KMS-11 (cell line): ENCODE measurements at regions not wholly inside any gene's neighbourhood (a gene's known extent, or its start where the extent isn't known, plus 50 kb on each side); places are given as distances from the start of the nearest gene placed in this dataset.

Experiments used
- H2AFZ ChIP-seq: fragments of 200-600 bp; sonication (generic); 2 replicates; pipeline ENCODE4 v1.6.1; 2016; ENCODE audit warnings: antibody characterized with exemption, mixed run types, low read depth
- H3K27ac ChIP-seq: fragments of 200-600 bp; sonication (generic); 2 replicates; pipeline ENCODE4 v1.6.1; 2016; ENCODE audit warnings: mild to moderate bottlenecking, mixed run types
- H3K27me3 ChIP-seq: fragments of 200-600 bp; sonication (generic); 2 replicates; pipeline ENCODE4 v1.6.1; 2017; ENCODE audit warnings: mild to moderate bottlenecking, low read depth, mixed run types, moderate library complexity; ENCODE audit not compliant: insufficient read depth
- H3K36me3 ChIP-seq: fragments of 200-600 bp; sonication (generic); 2 replicates; pipeline ENCODE4 v1.6.1; 2017; ENCODE audit warnings: mild to moderate bottlenecking, mixed run types; ENCODE audit not compliant: insufficient read depth
- H3K4me1 ChIP-seq: fragments of 200-600 bp; sonication (generic); 2 replicates; pipeline ENCODE4 v1.6.1; 2016; ENCODE audit warnings: mild to moderate bottlenecking, low read depth, mixed run types; ENCODE audit not compliant: poor library complexity, severe bottlenecking
- H3K4me2 ChIP-seq: fragments of 200-600 bp; sonication (generic); 2 replicates; pipeline ENCODE4 v1.7.0; 2016; ENCODE audit warnings: mild to moderate bottlenecking, mixed run types
- H3K4me3 ChIP-seq: fragments of 200-600 bp; sonication (generic); IDR thresholded peaks from 2 replicates; pipeline ENCODE4 v1.6.1; 2017; ENCODE audit warnings: low read depth, low read length, mixed read lengths; ENCODE audit not compliant: insufficient read depth
- H3K79me2 ChIP-seq: fragments of 200-600 bp; sonication (generic); 2 replicates; pipeline ENCODE4 v1.6.1; 2016; ENCODE audit warnings: low read depth, mixed run types; ENCODE audit not compliant: insufficient read depth
- H3K9ac ChIP-seq: fragments of 200-600 bp; sonication (generic); 2 replicates; pipeline ENCODE4 v1.6.1; 2016; ENCODE audit warnings: mild to moderate bottlenecking, mixed run types
- H4K20me1 ChIP-seq: fragments of 200-600 bp; sonication (generic); 2 replicates; pipeline ENCODE4 v1.6.1; 2016; ENCODE audit warnings: mild to moderate bottlenecking, mixed run types; ENCODE audit not compliant: insufficient read depth
- TF ChIP-seq, protein P1 (sequence below): fragments of 200-600 bp; sonication (generic); conservative IDR thresholded peaks from 2 replicates; pipeline ENCODE4 v1.6.1; 2017; ENCODE audit warnings: low read depth, mild to moderate bottlenecking, antibody characterized with exemption, low read length, moderate library complexity, mixed read lengths

DNA sequence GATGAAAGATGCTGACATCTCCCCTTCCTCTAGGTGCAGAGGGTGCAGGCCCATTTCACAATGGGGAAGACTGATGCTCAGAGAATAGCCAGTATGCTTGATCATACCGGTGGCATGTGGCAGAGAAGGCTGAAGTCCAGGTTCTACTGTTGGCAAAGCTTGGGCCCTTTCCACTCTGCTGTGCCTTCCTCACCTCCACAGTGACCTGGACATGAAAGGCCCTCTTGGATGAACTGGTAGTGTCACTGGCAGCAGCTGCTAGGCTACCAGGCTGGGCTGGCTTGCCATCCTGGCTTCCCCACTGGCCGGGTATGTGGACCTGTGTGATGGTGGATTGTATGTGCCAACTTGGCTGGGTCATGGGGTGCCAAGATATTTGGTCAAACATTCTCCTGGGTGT lies 92.0 kb downstream of the GADD45G start:
- Histone ChIP-seq H3K36me3 (no peaks in the 10 kb centered on the region), H3K4me3 (no peak overlapping the region), H3K9ac (no peak overlapping the region), H3K27me3 (no peaks in the 10 kb centered on the region), H3K4me2 (no peak overlapping the region), H2AFZ (no peak overlapping the region), H3K79me2 (no peaks in the 10 kb centered on the region), H3K4me1 (peaks cover 17% of the 10 kb centered on the region), H3K27ac (no peak overlapping the region), H4K20me1 (no peaks in the 10 kb centered on the region)
- TF ChIP-seq, protein P1, sequence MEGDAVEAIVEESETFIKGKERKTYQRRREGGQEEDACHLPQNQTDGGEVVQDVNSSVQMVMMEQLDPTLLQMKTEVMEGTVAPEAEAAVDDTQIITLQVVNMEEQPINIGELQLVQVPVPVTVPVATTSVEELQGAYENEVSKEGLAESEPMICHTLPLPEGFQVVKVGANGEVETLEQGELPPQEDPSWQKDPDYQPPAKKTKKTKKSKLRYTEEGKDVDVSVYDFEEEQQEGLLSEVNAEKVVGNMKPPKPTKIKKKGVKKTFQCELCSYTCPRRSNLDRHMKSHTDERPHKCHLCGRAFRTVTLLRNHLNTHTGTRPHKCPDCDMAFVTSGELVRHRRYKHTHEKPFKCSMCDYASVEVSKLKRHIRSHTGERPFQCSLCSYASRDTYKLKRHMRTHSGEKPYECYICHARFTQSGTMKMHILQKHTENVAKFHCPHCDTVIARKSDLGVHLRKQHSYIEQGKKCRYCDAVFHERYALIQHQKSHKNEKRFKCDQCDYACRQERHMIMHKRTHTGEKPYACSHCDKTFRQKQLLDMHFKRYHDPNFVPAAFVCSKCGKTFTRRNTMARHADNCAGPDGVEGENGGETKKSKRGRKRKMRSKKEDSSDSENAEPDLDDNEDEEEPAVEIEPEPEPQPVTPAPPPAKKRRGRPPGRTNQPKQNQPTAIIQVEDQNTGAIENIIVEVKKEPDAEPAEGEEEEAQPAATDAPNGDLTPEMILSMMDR: no peak

DNA sequence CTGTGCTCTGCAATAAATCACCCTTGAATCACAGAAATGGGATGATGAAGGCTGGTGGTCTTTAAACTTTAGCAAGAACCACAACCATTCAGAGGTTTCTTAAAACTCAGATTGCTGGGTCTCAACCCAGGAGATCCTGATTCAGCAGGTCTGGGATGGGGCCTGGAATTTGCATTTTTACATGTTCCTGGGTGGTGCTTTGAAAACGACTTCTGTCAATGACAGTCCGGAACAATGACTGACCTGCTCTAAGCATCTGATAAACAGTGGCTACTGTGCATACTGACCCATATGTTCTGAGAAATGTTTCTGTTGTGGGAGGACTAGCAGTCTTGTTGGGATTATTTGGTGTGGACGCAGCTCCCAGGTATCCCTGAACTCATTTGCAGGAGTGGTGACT lies 92.7 kb downstream of the GADD45G start:
- Histone ChIP-seq H3K4me3 (no peak overlapping the region), H3K9ac (no peak overlapping the region), H3K27me3 (no peaks in the 10 kb centered on the region), H3K4me1 (peaks cover 9% of the 10 kb centered on the region), H3K79me2 (no peaks in the 10 kb centered on the region), H3K36me3 (no peaks in the 10 kb centered on the region), H4K20me1 (no peaks in the 10 kb centered on the region), H3K27ac (no peak overlapping the region), H2AFZ (no peak overlapping the region), H3K4me2 (no peak overlapping the region)
- TF ChIP-seq, protein P1: no peak

DNA sequence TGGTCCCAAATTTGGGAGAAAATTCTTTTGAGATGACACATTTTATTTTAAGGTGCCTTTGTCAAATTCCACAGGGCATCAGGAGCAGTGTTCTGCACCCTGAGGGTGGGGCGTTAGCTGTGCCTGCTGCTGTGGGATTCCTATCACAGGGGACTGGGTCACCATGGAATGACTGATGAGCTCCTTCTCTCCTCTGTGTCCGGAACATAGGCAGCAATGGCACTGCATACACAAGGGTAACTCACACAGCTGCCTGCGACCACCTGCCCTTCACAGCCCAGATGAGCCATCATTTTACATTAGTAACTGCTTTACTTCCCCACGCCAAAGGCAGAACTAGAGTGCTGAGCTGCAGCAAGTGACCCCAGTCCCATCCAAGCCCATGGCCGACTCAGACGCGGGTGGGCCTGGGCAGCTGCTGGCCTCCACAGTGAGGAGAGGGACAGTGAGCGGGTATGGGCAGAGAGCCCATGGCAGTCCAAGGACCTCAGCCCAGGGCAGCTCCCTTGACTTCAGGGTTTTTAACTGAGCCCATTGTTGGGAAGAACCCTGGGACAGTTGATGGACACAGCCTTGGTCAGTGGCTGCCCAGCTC lies 93.7 kb downstream of the GADD45G start:
- TF ChIP-seq, protein P1: no peak
- H3K27me3 ChIP-seq: no peaks in the 10 kb centered on the region
- no peak overlapping the region for H3K27ac ChIP-seq

DNA sequence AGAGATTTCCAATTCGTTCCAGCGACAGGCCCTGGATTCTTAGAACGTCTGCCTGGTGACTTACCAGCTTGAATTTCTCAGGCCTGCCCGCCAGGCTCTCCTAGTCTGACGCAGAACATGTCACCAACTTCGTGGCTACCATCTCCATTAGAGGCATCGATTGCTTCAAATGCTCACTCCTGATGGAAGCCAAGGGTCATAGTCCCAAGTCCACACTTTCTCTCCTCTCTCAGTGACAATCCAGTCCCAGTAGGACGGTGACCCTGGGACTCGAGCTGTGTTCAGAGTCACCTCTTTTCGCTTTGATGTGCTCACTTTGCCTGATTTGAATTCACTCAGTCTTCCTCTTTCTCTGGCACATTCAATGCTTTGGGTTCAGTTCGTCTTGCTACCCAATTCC lies 94.8 kb downstream of the GADD45G start:
- Histone ChIP-seq H3K36me3 (no peaks in the 10 kb centered on the region), H3K9ac (no peak overlapping the region), H3K4me3 (no peak overlapping the region), H2AFZ (no peak overlapping the region), H4K20me1 (no peaks in the 10 kb centered on the region), H3K4me2 (no peak overlapping the region), H3K27ac (no peak overlapping the region), H3K4me1 (peaks cover 8% of the 10 kb centered on the region), H3K27me3 (no peaks in the 10 kb centered on the region), H3K79me2 (no peaks in the 10 kb centered on the region)
- TF ChIP-seq, protein P1: no peak

More for the DNA sequence above, 93.7 kb downstream of the GADD45G start:
- Histone ChIP-seq H4K20me1 (no peaks in the 10 kb centered on the region), H3K4me2 (no peak overlapping the region), H3K4me3 (no peak overlapping the region), H3K36me3 (no peaks in the 10 kb centered on the region), H3K9ac (no peak overlapping the region), H3K79me2 (no peaks in the 10 kb centered on the region), H2AFZ (no peak overlapping the region), H3K4me1 (peaks cover 8% of the 10 kb centered on the region)
